GM19438 (cell line): ENCODE measurements at regions not wholly inside any gene's neighbourhood (a gene's known extent, or its start where the extent isn't known, plus 50 kb on each side); places are given as distances from the start of the nearest gene placed in this dataset.

ENCODE experiments used
- ATAC-seq: cut with Tn5 transposase; IDR thresholded peaks from one replicate; pipeline ENCODE4 v1.9.1; 2021; ENCODE audit warnings: low read depth; ENCODE audit not compliant: unreplicated experiment

DNA sequence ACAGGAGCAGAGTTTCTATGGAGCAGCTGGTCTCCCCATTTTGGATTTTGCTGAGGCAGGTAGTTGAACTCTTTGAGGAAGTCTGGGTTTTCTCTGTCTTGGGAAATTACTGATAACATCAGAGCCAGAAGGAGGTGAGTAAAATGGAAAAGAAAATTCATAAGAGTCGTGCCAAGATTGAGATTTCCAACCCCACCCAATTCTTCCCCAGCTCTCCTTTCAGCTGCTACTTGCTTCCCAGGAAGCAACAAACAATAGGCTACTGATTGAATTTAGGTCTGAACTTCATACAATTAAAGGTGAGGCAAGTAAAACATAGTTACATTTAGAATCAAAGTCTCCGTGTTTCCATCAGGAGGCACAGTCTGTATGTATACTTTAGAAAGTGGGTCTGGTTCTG is 54.6 kb upstream of the EOLA2 start:
- no peak for ATAC-seq

DNA sequence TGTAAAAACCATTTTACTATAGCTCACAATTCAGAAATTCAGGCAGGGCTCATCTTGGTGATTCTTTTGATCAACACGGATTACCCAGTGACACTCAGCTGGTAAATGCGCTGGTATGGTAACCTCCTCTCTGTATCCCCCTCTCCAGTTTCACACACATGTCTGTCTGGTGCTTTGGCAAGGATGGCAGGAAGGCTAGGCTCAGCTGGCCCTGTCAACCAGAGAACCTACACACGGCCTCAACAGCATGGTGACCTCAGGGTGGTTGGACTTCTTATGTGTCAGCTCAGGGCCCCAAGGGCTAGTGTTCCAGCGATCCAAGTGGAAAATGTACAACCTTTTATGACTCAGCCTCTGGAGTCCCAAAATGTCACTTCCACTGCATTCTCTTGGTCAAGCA is 55.7 kb upstream of the EOLA2 start:
- ATAC-seq: no peak

DNA sequence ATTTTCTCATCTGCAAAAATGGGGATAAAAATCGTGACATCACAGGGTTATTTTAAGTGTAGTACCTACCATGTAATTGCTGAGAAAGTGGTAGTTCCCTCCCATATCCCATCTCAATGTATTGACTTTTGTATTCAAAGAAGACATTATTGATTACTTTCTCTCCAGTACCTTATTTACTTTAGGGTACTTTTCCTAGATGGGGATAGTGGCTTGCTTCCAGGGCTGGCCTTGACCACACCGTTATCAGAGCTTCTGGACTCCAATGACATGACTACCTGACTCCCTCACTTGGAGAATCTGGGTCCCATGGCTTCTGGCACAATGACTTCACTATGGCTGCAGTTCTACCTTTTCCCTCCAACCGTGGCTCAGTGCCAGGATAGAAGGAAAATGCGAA is 58.2 kb upstream of the EOLA2 start:
- no peak for ATAC-seq

DNA sequence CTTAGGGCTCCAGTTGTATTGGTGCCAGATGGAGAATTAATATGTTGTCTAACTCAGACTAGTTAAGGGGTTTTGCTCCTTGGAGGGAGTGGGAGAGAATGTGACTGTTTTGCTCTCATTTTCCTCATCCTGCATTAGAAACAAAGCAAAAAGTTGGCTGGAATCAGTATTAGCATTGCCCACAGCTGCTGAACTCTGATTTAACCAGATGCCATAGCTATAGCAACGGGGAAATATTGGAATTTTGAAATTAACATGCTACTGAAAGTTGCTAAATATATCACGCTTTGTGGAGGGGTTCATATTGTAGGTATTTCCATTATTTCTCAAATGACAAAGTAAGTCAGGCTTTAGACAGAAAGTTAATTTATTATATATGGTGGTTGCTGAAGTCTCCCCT is 66.7 kb upstream of the EOLA2 start:
- no peak for ATAC-seq

DNA sequence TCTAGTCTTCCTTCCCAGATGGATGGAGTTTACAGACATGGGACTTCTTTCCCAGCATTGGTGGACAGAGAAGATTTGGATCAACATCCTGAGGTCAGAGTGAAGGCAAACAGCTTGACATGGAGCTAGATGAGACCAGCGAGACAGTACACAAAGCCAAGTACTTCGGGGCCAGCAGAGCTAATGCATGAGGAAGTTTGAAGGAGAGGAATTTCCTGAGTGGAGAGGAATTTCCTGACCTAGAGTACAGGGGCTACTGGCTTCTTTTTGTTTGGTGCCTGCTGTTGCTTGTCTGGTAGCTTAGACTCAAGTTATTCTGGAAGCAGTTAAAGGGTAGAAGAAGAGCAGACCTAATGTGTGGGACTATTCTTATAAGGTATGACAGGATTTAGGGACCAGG is 69.1 kb upstream of the EOLA2 start:
- no peak for ATAC-seq

DNA sequence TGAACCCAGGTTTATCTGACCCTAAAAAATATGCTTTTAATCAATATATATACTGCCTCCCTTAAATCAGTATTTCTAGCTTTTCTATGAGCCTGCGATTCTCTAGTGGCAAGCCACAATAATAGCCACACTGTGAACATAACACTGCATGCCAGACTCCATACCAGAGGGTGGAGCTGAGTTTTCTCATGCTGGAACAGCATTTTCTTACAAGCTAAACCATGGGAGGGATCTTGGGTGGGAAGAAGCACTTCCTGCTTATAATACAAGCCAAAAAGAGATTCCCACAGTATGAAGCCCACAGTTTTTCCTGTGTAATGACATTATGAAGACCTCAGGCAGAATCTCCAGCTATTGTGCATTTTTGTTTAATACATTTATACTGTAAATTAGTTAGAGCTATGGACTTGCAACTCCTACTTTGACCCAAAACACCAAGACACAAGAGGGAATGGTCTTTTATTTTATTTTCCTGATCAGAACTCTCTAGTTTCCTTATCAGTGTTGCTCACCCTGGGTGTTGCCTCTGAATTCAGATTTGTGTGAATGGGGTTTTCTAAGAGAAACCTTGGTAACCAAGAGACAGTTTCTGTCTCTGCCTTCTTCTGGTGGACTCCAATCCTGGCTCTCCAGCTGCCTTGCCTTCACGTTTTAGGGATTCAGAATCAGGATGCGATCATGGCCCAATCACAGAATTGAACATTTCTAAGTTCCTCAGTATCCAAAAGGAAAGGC is 74.5 kb upstream of the EOLA2 start:
- no peak for ATAC-seq

DNA sequence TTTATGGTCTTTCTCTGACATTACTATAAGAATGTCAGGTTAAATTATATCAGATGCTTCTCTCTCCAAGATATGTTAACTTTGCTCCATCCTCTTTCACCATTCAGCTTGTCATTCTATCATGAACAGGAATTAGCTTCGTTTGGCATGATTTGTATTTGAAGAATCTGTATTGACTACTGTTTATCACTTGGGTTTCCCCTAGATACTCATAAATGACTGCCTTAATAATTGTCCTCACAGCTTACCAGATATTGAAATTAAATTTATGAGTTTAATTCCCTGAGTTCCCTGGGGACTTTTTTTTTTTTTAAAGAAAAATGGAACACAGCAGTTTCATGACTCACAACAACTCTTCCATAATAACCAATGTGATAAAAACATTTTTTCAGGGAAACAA is 76.2 kb upstream of the EOLA2 start:
- ATAC-seq: no peak

DNA sequence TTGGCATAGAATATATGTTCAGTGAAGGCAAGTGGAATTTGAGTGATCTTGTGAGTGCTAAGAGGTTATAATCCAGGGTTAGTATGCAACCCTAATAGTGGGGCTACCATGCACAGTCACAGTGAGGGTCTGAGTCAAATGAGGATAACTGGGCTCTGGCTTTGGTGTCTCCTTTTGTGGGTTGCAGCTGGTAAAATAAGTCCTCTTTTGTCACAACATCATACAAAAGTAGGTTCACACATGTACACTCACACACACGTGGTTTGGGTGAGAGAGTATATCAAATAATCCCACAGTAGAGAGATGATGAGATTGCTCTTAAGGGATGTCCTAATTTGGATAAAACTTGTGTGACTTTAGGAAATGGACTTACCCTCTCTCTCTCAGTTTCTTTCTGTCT is 79.6 kb upstream of the EOLA2 start:
- ATAC-seq: no peak

DNA sequence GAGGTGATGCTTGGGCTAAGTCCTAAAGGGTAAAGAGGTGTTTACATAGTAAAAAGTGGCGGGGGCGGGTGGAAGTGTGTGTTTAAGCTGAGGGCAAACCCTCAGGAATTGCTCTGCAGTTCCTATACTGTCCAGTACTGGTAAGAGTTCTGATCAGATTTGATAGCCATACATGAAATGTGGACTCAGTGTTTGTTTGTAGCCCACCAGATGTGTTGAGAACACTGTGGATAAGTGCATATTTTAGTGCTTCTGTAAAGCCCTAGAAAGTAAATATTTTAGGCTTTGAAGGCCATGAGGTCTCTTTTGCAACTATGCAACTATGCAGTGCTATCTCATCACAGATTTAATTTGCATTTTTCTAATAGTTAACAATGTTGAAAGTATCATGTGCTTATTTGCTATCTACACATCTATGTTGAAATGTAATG is 80.7 kb upstream of the EOLA2 start:
- no peak for ATAC-seq

DNA sequence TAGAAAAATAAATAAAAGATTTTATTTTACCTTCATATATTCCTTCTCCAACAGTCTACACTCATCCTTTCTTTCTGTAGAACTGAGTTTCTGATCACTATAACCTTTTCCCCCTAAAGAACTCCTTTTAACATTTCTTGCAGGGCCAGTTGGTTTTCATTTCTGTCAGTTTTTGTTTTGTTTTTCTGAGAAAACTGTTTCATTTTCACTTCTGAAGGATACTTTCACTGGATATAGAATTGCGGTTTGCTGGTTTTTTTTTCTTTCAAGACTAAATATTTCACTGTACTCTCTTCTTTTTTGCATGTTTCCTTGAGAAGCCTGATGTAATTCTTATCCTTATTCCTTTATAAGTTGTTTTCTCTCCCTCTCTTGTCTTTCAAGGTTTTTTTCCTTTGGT is 90.4 kb upstream of the EOLA2 start:
- ATAC-seq: no peak

DNA sequence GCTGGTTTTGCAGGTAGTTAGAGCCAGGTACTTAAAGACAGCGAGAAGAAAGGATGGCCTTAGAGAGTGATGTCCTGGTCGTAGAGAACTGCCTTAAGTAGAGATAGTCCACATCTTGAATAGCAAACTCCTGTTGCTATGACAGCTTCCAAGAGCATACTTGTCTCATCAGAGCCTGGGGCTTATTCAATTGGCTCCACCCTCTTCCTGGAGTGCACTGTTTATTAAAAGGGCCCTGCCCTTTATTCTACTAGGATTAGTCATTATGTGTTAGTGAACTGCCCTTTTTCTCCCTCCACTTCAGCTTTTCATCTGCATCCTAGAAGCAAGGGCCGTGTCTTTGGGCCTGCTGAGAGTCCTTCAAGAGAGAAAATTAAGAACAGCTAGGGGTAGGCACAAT is 94.5 kb upstream of the EOLA2 start:
- no peak for ATAC-seq

DNA sequence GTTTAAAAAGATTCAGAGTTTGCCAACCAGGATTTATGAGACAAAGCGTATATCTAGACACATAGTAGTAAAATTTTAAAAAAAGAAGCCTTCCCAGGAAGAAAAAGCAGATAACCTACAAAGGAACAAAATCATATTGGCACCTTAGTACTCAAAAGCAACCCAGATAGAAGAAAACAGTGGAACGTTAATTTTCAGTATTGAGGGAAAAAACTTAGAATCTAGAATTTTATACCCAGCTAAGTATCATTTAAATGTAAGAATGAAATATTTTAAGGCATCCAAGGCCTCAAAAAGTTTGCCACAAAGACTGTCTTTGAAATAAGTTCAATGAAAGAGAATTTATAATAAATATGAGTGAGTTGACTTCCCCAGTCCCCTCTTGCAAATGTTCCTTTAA is 96.5 kb upstream of the EOLA2 start:
- no peak for ATAC-seq

DNA sequence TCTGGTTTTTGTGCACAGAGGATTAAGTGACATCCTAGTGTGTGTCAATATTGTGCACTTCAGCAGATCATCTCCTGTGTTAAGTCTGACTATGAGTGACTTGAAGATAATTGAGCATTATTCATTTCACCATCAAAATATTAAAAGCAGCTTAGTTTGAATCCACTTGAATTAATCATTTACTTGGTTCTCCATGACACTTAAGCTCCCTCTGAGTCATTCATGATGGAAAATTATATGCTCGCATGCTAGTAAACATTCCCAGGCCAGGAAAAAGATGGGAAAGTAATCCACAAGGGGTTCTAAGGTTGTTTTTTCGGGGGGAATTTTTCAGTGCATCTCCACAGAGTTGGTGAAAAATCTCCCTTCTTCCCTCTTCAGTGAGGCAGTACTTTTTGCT is 97.2 kb upstream of the EOLA2 start:
- ATAC-seq: no peak

DNA sequence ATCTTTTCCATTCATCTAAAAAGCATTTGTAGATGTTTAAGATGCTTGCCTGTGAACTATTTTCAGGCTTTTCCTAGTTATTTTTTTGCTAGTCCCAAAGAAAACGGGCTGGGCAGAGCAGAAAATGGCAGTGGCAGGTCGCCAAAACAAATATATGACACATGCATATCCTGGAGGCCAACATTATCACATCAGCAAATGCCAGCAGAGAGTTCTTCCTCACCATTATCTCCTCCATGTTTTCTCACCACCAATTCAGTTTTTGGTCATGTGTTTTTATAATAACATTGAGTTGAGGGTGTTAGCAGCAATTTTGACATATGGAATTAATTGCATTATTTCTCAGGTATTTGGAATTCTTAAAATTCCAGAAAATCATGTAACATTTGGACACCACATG is 97.9 kb upstream of the EOLA2 start:
- ATAC-seq: no peak

DNA sequence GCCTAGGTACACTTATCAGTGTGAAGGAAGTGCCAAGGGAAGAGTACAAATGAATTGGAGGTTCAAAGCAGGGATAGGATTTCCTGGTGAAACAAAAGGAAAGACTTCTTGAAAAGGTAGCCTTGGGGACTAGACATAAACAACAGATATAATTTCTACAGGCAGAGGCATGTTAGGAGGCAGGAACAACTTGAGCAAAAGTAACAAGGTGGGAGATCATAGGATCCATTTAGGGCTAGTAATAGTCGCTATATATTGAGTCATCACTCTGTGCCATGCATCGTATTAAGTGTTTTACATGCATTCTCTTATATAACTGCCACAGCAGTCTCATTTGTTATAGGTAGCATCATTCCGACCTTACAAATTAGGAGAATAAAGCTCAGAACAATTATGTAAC is 98.3 kb upstream of the EOLA2 start:
- no peak for ATAC-seq

DNA sequence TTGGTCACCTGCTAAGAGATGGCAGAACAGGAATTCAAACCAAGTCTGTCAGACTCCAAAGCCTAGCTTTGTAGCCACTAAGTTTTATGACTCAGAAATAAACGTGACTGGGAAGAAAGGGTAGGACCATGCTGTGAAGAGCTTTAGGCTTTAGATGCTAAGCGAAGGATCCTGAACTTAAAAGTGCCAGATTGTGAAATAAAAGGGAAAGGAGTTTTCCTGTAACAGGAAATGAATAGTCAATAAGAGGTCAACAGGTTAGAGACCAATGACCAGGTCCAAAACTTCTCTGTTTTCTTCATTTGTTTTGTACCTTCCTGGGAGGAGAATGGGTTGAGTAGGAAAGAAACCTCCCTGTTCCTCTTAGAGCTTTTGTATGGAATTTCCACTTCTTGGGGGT is 98.8 kb upstream of the EOLA2 start:
- no peak for ATAC-seq

DNA sequence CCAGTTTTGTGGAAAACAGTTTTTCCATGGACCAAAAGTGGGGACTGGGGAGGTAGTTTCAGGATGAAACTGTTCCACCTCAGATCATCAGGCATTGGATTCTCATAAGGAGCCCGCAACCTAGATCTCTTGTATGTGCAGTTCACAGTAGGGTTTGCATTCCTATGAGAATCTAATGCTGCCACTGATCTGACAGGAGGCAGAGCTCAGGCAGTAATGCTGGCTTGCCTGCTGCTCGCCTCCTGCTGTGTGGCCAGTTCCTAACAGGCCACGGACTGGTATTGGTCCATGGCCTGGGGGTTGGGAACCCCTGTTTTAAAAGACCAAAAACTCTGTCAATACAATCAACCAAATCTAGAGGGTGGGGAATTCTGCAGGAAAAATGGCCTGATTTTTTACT is 100.0 kb upstream of the EOLA2 start:
- ATAC-seq: no peak

DNA sequence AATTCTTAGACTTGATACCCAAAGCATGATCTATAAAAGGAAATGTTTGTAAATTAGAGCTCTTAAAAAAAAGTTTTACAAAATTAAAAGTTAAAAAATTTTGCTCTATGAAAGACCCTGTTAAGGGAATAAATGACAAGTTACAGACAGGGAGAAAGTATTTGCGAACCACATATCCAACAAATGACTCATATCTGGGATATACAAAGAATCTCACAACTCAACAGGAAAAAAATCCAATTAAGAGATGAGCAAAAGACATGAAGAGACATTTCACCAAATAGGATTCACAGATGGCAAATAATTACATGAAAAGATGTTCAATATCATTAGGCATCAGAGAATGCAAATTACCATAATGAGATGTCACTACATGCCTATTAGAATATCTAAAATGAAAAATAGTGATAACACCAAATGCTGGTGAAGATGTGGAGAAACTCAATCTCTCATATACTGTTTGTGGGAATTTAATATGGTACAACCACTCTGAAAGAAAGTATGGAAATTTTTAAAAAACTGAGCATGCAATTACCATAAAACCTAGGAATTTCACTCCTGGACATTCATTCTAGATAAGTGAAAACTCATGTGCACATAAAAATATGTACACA is 100.8 kb upstream of the EOLA2 start:
- no peak for ATAC-seq

DNA sequence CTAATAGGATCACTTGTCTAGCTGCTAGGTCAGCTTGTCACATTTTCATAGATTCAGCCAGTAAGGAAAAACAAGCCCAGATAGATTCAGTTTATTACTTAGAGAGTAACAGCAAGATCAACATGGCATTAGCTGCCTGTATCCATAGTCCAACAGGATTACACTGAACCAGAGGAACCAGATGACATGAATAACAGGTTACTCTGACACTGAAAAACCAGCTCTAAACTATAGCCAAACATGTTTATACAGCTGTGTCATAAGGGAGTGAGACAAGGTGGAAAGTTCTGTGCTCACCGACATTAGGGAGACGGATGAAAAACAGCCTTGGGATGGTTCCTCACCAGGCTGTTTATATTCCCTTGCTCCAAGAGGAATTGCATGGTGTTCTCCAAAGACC is 102.9 kb upstream of the EOLA2 start:
- no peak for ATAC-seq

DNA sequence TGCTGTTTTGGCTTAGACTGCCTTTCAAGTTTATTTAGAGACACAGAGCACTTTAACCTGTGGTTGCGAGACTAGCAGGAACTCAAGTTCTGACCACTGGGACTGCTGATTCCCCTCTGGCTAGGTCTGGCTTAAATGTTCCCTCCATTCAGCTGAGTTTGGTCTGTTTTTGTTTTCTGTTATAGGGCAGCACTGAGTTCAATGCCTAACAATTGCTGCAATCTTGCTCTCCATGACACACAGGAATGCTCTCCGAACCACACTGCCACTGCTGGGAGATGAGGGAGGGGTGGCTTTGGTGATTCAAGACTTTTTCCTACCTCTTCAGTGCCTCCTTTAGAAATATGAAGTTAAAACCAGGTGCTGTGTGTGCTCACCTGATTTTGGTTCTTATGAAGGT is 106.3 kb upstream of the EOLA2 start:
- no peak for ATAC-seq

DNA sequence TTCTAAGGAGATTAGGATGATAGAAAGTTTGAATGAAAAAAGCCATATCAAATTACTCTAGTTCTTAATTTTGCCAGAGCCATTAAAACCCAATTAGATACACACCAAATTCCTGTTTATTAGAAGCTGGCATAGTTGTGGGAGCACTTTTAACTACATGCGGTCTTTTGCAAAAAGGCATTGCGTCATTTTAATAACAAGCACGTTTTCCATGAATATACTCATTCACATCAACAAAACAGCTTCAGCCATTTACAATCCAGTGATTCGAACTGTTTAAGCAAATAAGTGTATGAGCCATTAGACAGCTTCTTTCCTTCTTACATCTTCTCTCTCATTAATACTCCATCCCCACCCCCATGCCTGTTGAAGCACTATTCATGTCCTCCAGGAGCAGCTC is 109.5 kb upstream of the EOLA2 start:
- no peak for ATAC-seq

DNA sequence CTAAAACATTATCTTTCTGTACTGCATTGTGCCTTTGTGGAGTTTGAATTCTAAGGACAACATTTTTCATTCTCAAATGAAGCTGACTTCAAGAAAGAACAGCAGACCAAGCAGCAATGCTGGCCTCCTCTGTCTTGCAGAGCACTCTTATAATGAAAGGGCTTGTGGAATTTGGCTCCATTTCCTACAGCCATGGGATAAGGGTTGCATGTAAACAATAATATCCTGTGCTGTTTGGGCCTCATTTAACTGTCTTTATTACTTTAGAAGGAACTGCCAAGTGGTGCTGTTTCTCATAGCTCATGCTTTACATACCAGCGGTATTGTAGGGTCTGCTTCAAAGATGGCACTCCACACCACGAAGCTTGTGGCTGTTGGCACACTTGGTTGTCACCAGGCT is 111.4 kb upstream of the EOLA2 start:
- no peak for ATAC-seq

DNA sequence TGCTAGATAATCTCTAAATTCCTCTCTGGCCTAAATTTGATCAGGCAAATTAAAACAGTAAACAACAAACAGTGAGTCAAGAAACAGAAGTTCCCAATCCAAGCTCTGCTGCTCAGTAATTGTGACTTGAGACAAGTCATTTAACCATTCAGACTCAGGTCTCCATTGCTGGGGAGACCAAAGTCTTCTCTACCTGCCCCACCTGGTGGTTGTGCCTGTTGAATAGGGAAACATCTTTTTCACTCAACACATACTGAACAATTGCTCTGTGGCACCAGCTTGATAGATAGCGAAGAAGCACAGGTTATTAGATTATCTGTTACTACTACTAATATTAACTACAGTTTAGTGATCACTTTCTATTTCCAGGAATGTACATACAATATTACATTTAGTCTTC is 112.1 kb upstream of the EOLA2 start:
- no peak for ATAC-seq
